Middle frontal gyrus (tissue), 1 donor: ENCODE measurements at regions not wholly inside any gene's neighbourhood (a gene's known extent, or its start where the extent isn't known, plus 50 kb on each side); places are given as distances from the start of the nearest gene placed in this dataset.

Source experiments
- DNase-seq: peaks from one replicate; pipeline ENCODE4 v3.0.0-alpha.2; 2015; ENCODE audit warnings: low spot score; ENCODE audit errors: extremely low spot score

DNA sequence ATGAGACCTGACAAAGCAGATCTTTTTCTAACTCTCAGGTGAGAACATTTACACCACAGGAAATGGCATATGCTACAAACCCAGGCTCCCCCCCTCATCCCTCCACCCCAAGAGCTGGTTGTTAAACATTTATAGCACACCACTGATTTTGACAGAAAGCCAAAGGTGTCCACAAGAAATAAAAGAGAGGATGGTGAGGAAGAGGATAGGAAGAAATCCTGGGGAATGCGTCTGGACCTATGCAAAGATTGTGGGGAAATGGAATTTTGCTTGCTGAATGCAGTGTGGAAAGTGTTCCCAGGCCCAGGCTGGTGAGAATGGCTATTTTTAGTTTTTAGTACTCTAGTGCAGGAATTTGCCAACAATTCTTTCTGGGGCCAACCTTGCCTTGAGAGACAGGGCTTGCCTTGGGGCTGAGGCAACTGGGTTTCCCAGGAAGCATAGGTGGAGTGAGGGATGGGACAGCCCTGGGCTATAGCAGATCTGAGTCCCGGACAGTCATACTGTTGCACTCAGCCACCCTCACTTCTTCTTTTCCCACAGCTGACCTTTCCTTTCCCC lies 163.9 kb downstream of the ADAMTS15 start:
- DNase-seq = no peak

DNA sequence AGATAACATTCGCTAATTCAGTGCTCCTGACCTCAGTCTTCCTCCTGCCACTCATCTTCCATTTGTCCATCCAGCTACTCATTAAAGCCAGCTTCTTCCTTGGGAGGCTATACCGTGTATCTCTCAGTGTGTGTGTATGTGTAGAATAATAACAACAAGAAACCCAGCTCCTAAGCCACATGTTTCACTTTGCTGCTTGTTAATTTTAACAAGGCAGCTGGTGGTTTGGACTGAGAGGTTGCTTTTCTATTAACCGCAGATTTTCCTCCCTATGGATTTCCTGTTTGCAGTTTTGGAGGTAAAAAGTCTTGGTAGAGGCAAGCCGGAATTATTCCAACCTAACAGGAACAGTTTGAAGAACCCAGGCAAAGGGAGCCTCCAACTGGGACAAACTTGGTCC lies 165.0 kb downstream of the ADAMTS15 start:
- DNase-seq = no peak

DNA sequence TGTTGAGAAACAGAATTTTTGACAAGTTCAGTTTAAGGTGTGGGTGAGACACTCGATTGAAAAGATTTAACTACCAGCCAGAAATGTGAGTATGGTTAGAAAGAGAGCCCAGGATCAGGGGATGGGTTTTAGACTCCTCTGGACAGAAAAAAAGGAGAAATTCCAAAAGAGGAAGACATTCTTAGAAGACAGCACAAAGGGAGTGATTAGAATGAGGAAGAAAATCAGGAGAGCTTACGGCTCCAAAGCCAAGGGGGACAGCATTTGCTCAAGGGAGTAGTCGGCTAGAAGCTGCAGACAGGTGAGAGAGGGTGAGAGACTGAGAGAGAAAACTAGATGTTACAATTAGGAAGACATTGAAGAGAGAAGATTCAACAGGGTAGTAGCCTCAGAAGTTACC lies 166.1 kb downstream of the ADAMTS15 start:
- DNase-seq = no peak

DNA sequence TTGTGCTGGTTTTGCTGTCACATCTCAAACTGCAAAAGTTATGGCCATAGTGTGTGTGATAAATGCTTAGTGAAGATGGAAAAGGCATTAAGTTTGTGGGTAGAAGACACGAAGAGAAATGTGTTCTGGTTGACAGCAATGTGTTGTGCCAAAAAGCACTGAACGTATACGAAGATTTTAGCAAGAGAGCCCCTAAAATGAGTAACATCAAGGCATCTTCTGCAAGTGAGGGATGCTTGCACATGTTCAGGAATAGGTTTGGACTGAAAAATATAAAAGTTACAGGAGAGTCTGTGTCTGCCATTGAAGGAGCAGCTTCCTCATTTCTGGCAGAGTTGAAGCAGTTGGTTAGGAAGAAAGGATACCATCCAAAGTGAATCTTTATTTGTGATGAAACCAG lies 167.1 kb downstream of the ADAMTS15 start:
- DNase-seq = no peak

DNA sequence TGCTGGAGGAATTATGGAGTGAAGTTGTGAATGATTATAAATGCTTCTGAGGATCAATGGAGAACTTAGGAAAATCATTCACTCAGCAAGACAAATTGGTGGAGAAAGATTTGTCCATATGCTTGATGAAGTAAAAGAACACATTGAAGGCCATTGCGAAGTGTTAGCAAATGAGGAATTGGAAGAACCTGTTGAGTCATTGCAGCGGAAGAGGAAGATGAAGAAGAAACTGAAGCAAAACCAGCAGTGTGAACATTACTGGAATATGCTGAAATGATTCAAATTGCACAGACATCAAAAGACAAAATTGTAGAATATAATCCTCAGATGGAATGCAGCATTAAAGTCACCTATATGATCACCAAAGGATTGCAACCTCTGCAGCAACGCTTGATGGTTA lies 168.1 kb downstream of the ADAMTS15 start:
- DNase-seq = no peak

DNA sequence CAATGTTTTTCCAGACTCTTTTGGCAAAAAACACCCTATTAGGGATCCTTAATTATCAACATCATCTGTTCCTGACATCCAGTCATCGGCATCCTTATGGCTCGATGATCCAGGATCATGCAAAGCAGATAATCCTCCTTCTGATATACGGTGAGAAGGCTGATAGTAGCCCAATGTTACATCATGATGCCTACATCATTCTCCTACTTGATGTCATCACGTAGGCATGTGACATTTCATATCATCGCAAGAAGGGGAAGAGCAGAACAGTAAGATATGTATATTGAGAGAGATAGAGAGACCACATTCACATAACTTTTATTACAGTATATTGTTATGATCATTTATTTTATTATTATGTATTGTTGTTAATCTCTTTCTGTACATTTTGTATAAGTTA lies 168.6 kb downstream of the ADAMTS15 start:
- DNase-seq = no peak

DNA sequence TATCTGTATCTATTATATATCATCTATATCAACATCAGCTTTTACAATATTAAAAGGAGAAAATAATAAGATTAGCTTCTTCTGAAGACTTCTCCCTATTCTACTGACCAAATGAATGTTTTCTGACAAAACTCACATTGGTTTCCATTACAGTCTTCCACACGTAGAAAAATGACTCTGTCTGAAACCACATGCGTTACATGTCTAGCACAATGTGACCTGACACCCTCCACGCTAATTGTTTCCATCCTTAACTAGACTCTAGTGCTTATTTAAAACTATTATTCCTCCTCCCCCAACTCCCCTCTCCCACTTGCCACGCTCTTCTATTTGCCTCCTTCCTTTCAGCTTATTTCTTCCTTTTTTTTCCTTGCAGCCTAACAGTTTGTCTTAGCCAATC lies 172.1 kb downstream of the ADAMTS15 start:
- DNase-seq = no peak

DNA sequence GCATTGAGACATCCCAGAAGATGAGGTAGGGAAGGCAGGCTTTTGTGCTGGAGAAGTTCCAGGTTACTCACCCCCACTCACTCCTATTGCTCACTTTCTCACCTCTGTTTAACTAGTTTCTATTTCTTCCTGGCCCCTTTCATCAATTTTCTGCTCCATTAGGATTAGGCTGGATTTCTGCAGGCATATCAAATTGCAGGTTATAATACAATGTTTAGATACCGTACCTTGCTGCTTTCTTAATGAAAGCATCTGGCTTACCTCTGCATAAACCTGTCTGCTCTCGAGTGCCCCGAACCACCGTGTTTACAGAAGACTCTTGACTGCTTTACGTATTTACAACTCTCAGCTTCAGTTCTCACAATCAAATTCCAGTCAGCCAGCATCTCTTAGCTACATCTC lies 173.7 kb downstream of the ADAMTS15 start:
- no peak for DNase-seq

DNA sequence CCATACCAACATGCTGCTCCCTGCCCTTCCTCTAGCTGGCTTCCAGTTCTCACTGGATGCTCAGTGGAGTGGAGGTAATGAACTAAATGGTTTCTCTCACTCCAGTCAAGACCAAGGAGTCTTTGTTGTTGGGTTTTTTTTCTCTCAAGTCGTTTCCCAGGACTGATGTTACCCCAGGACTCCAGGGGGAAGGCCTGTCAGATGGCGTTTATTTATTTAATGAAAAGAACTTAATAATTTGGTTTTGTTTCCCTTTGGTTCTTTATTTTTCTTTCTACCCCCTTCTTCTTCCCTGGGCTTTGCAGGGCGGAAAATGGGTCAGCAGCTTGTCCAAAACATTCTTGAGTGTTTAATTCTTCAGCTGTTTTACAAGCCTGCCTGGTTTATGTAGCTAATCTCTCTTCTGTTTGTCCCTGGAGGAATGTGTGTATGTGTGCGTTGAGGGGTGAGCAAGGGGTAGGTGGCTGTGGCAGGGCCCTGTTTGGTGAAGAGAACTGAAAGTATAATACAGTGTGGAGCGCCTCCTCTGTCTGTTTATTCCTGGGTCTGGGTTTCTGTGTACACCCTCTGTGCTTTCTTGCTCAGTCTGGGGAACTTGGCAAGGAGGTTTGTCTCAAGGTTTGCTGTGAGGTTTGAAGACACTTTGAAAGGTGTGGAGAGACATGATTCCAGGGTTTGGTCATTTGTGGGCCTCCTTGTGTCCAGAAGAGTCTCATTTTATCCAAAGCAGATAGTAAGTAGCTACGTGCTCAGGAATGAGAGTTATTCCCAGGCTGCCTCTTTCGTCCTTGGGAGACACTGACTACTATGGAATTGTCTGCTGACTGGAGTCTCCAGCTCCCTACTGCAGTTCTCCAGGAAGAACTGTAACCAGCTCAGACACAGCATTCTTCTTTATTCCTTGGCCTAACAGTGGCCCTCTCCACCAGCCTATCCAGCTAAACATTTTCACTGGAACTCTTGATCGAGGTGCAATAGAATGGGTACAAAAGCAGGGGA lies 175.5 kb downstream of the ADAMTS15 start:
- DNase-seq = no peak

DNA sequence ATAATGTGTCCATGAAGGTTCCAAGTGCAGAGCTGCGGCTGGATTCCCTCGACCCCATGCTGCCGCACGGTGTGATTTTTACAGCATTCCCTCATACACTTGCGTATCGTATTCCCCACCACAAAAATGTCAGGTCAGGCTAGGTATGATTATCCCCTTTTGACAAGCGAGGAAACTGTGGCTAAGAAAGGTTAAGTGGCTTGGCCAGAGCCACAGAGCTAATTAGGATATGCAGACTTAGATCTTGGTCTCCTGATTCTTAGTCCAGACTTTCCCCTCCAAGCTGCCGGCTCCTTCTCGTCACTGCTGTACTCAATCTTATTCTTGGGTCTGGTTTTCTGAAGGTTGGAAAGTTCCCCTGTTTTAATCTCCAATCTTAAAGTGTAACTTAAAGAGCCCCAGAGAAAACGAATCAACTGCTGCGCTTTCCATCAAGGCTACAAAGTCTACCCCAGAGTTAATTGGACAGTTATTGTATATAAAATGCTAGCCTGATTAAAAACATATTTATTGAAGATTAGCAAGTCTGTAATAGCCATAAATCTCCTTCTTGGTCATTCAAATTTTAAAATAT lies 176.6 kb downstream of the ADAMTS15 start:
- DNase-seq = no peak

DNA sequence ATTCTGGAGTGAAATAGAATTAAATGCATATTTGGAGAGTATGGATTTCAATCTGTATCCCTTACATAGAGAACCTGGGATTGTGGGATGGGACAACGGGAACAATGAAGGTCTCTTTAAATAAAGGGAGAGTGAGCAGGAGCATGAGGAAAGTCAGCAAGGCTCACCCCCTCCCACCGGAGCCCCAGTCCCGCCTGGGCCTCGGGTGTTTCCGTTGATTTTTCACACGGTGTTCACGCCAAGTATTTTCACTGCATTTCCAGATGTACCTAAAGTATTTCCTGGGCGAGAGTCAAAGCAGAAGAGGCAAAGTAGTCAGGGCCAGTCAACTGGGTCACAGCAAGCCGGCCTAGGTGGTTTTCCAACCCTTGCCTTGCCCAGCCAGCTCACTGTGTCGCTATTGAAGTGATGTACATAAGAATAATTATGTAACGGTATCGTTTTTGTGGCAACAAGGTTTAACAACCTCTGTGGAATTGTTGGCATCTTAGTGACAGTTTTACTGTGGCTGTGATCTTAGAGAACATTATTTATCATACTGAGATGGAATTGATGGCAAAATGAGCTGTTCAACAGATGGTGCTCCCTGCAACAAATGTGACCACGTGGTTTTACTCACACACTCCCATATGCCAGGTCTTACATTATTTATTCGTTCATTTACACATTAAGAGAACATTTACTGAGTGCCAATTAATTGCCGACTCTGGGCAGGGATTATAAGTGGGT lies 177.3 kb downstream of the ADAMTS15 start:
- no peak for DNase-seq

DNA sequence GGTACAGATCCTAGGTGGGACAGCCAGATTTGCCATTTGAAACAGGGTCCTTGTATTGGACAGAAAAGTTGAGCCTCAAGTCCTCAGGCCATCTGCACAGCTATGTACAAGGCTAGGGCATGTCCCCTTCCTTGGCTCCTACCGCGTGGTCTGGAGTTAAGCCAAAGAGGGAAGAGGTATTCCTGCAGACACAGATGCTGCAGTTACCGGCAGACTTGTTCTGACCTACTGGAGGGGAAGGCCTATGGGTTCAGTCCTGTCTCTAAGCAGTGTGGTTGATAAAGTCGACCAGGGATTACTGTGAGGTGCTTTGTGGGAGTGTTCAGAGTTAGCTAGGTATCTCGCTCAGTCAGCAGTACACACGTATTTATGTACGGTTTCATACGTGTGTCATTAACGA lies 180.6 kb downstream of the ADAMTS15 start:
- DNase-seq = no peak

DNA sequence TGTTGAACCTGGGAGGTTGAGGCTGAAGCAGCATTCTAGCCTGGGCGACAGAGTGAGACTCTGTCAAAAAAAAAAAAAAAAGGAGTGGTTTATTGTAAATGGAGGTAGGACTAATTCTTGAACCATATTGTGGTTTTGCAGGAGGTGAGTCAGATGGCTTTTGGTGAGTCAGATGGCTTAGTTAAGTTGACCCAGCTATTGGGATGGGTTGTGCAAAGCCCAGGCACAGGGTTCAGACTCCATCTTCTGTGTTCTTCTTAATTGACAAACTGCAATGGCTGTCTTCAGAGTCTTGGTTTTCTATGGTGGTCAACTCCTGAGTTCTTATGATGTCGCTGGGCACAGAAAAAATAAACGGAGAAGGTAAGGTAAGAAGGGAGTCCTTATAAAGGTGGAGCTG lies 182.7 kb downstream of the ADAMTS15 start:
- no peak for DNase-seq

DNA sequence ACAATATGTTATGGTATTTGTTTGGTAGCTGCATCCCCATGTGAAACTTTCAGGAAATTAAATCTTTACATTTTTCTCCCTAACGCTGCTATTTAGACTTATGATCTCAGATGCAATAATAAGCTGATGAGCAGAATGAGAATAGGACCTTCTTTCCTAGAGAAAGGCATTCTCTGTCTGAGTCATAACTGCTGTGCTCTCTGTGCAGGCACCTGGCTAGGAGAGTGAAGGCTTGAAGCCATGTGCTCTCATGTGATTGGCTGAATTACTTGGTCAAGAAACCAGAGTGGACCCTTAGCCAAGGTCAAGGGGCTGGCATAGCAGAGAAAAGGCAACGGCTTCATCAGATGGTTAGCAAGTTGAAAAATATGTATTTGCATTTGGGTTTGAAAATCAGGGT lies 185.0 kb downstream of the ADAMTS15 start:
- DNase-seq = no peak

DNA sequence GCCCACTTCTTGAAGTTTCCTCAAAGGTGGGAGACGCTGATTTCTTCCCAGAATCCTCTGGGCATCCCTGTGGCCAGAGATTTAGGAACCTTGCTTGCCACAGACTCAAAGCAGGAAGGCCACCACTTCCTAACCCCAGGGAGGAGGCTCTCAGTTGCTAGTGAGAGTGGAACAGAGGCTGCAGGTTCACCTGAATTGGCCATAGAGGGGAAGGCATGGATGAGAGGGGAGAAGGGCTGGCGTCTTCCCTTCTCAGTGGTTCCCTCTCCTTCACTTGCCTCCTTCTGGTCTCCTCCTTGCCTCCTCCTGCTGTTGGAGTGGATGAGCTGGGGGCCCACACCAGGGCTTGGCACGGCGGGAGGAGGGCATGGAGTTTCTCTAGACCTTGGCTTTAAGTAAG lies 185.7 kb downstream of the ADAMTS15 start:
- no peak for DNase-seq

DNA sequence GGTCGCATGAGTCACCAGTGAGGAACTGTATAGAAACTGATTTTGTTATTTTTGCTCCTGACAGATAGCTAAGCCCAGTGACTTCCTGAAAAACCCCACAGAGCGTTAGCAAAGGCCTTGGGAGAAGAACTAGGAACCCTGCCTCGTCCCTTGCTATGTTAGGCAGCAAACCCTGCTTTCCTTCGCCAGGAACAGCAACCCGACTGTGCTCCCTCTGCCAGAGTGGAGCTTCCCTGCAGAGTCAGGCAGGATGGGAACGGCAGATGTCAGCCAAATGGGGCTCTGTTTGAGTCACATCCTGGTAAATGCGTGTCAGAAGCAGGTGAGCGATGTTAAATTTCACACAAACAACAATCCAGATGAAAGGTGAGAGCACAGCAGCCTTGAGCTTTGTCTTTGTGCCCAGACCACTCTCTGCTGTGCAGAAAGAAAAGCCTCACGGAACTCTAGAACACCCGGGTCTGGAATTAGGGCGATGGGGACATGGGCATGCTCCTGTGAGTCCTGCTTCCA lies 186.6 kb downstream of the ADAMTS15 start:
- no peak for DNase-seq

DNA sequence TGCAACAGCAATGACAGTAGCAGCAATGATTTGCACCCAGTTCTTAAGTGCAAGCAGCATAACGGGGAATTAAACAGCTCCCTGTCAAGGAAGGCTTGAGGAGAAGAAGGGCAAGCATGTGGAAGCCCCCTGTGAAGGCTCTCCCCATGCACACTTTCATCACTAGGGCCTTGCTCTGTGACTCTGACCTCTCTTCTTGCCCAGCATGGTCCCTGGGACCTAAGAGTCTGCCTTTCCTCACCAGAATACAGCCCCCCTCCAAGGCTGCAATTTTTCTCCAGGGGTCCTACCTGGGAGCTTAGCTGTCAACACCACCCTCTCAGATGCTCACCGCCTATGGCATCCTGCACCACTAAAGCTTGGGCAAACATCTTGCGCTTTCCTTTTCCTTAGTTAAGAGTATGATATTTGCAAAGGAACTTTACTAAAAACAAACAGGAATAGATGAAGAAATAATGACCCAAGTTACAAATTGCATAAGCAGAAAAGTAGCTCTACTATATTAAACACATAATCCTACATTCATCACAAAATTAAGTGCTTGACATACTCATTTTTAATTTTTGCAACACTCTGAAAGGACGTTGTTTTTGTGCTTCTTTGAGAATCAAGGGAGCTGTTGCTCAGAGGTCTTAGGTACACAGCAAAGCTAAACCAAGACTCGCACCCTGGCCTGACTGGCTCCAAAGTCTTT lies 187.6 kb downstream of the ADAMTS15 start:
- no peak for DNase-seq

DNA sequence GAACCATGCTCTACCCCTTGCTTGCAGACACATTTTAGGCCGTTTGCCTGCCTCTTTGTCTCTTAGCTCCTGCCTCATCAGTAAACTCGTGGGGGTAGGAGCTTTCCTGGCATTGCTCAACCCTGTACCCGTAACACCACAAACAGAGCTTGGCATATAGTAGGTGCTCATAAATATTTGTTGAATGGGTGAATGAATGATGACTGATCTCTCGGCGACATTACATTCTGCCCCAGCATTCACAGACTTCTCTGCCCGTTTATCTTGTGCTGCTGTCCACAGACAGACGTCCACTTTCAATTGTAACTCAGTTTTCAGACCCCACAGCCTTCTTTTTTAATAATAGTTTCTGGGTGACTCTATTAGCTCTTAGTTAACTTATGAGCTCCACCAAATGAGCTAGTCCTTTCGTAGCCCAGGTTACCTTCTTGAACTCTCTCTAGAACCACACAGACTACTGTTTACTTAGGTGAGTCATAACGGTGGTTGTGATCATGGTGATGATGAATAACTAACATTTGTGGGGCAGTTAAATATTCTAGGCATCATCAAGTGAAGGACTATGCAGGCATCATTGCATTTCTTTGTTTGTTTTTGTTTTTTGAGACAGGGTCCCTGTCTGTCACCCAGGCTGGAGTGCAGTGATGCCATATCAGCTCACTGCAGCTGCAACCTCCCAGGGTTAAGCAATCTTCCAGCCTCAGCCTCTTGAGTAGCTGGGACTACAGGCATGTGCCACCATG lies 188.4 kb downstream of the ADAMTS15 start:
- no peak for DNase-seq

DNA sequence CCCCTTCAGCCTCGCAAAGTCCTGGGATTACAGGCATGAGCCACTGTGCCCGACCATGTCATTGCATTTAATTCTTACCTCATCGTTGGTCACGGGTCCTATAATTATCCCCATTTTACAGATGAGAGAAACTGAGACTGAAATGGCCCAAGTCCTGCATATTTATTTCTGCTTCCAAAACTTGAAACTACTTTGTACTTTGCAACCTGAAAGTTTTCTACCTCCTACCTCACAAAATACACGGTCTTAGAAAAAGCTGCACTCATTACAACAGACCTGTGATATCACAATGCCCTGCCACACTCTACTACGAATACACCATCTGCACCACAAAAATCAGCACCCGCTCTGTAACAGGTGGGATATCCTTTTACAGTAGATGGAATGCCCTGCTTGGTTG lies 189.1 kb downstream of the ADAMTS15 start:
- no peak for DNase-seq

DNA sequence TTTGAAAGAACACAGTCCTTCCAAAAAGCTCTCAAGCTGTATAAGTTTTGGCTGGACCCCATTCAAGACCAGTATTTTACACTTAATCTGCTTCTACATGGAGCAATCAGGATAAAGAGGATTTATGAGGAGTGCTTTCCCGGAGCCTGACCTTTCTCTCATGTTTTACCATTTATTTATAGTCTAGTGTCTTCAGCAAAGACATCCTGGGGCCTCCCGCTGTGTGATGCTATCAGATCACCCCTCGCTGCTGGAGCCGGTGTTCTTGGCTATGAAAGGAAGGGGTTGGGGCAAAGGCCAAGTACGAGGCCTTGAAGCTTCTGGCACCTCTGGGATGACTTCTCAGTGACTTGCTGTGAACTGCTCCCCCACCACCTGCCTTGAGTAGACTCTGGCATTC lies 189.6 kb downstream of the ADAMTS15 start:
- DNase-seq = no peak
